22Rv1 (cell line): ENCODE measurements at regions not wholly inside any gene's neighbourhood (a gene's known extent, or its start where the extent isn't known, plus 50 kb on each side); places are given as distances from the start of the nearest gene placed in this dataset.

Experiments used
- CTCF ChIP-seq: fragments of 450-650 bp; IDR thresholded peaks from 2 replicates; pipeline ENCODE4 v1.5.1; 2017; ENCODE audit warnings: mild to moderate bottlenecking
- ZFX ChIP-seq: fragments of 450-650 bp; IDR thresholded peaks from 2 replicates; pipeline ENCODE4 v1.6.1; 2017; ENCODE audit warnings: antibody characterized with exemption, borderline replicate concordance

GRCh38 chrX:38896724-38897298 lies 95.6 kb downstream of the MID1IP1 start:
- TF ChIP-seq CTCF (no peak), ZFX (no peak)
